ENCODE measurements at regions not wholly inside any gene's neighbourhood (a gene's known extent, or its start where the extent isn't known, plus 50 kb on each side); places are given as distances from the start of the nearest gene placed in this dataset.

- no peaks in the 10 kb centered on the region for H4K20me1 ChIP-seq (ENCODE audit: insufficient read depth)
- no peak for DNase-seq (ENCODE audit: low read depth, low spot score)
- no peak for ATAC-seq
- no peaks in the 10 kb centered on the region for H3K27me3 ChIP-seq (ENCODE audit: insufficient read depth, low read length)
- POLR2A ChIA-PET: no interaction called here
- H3K9ac ChIP-seq (ENCODE audit: low read length): no peak overlapping the region
- no peaks in the 10 kb centered on the region for H3K79me2 ChIP-seq (ENCODE audit: insufficient read depth, low read length)
- no peaks in the 10 kb centered on the region for H3K9me2 ChIP-seq (ENCODE audit: insufficient read depth)
- no peak overlapping the region for H3K4me2 ChIP-seq (ENCODE audit: low read length)
- CTCF ChIA-PET: no interaction called here
- H3K27ac ChIP-seq (ENCODE audit: low read depth, low read length): no peak overlapping the region
- intact Hi-C loops (cut with micrococcal nuclease): no loop called here
- H3K36me3 ChIP-seq (ENCODE audit: control insufficient read depth in 1 of 2, insufficient read depth in 2 of 2, low read length in 2 of 2): no peaks in the 10 kb centered on the region
- TF ChIP-seq SIN3A (IDR thresholded peaks at IDR 0.05; ENCODE audit: low read depth) (no peak), EZH2 (IDR thresholded peaks at IDR 0.05) (no peak), CTCF (IDR thresholded peaks at IDR 0.05 in 2 of 3, conservative IDR thresholded peaks at IDR 0.05 in 1 of 3; ENCODE audit: borderline replicate concordance in 1 of 3, insufficient read depth in 1 of 3, low read depth in 2 of 3, low read length in 2 of 3) (no peak), ZNF274 (IDR thresholded peaks at IDR 0.05; ENCODE audit: low read depth, low read length) (no peak), POLR2A (IDR thresholded peaks at IDR 0.05; ENCODE audit: borderline replicate concordance, extremely low read depth, insufficient read depth, insufficient read length) (no peak), JUND (IDR thresholded peaks at IDR 0.05) (no peak), ZFX (IDR thresholded peaks at IDR 0.05) (no peak), SRF (IDR thresholded peaks at IDR 0.05; ENCODE audit: low read depth) (no peak), RAD21 (IDR thresholded peaks at IDR 0.05; ENCODE audit: low read depth) (no peak), TCF7L2 (IDR thresholded peaks at IDR 0.05; ENCODE audit: borderline replicate concordance, extremely low read depth, insufficient read depth, insufficient read length) (no peak), EZH2phosphoT487 (IDR thresholded peaks at IDR 0.05; ENCODE audit: borderline replicate concordance) (no peak), ATF3 (IDR thresholded peaks at IDR 0.05) (no peak), CEBPB (IDR thresholded peaks at IDR 0.05; ENCODE audit: low read depth) (no peak)
- no peak overlapping the region for H2AFZ ChIP-seq (ENCODE audit: low read depth, low read length, poor library complexity, severe bottlenecking)
- RAD21 ChIA-PET (ENCODE audit: low non-redundant PET in 1 of 2, low total read pairs in 2 of 2, uncharacterized antibody in 2 of 2, unreplicated experiment in 2 of 2): no interaction called here
- H3K9me3 ChIP-seq (ENCODE audit: control insufficient read depth in 1 of 2, insufficient read depth in 1 of 2, low read depth in 1 of 2, low read length in 2 of 2): peaks cover 0 to 14% of the 10 kb centered on the region in 2 experiments; a peak in 2 of 4 replicates
- H3K4me3 ChIP-seq (replicated peaks in 1 of 2; ENCODE audit: low read depth in 1 of 2, low read length in 2 of 2): no peak overlapping the region
- BruUV-seq (replicated peaks): no TSS peak
- H3K4me1 ChIP-seq (ENCODE audit: control insufficient read depth in 1 of 2, insufficient read depth in 2 of 2, low read length in 2 of 2): no peaks in the 10 kb centered on the region
These were observed 684.5 kb downstream of the GATA3 start for GRCh38 chr10:8738987-8739386.

Data from HCT116 (cell line).